ENCODE measurements at regions not wholly inside any gene's neighbourhood (a gene's known extent, or its start where the extent isn't known, plus 50 kb on each side); places are given as distances from the start of the nearest gene placed in this dataset.

DNA sequence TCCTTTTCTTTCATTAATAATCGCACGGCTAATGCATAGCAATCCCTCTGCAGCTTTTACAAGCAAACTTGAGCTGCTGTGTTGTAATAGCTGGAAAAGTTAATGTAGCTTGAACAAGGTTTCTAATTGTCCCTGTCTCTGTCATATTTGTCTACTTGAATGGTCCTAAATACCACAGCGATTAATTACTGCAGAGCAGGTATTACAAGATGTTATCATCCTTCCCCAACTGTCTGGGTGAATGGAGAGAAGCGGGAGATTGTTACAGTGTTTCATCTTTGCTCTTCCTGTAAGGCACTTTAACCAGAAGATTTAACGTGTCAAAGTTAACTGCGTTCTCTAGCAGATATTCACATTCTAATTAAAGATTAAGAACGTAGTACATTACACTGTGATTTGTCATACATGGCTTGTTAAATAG is 422.2 kb upstream of the POU3F3 start:
- no peak for DNase-seq (ENCODE audit: low read depth in 3 of 3, low spot score in 2 of 3)

GRCh38 chr2:104432401-104432800 is 421.5 kb upstream of the POU3F3 start:
- no peak for DNase-seq (ENCODE audit: low read depth in 3 of 3, low spot score in 2 of 3)

DNA sequence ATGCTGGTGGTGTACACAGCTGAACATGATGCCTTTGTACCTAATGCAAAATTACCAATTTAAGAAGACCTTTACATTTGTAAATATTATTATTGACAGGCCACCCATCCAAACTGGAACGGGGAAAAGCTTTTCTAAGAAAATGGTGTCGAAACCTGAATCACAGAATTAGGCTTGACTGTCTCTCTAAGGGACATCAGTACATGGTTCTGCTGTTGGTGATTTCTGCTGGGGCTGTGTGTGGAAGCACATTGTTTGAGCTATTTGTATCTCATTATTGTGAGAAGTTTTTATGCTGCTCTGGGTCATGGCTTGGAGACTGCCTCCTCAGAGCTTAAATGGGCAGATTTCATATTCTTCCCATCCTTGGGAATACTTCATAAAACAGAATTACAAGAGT is 420.9 kb upstream of the POU3F3 start:
- no peak for DNase-seq (ENCODE audit: low read depth in 3 of 3, low spot score in 2 of 3)

DNA sequence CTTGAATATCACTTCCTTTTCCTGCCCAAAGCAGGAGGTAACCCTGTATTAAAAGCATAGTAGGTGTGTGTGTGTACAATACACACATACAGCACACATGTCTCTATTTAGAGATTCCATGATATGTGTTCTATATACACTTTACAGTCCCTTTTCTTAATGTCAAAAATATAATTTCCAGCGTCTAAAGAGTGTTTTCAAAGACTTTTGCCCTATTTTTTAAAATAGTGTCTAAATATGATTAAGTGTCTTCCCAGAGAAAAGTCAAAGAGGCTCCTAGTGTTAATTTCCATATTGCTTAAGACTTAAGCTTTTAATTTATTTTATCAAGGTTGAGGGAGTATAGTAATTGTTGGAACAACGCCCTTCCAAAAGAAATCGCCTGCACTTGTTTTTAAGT is 420.3 kb upstream of the POU3F3 start:
- DNase-seq (ENCODE audit: low read depth in 3 of 3, low spot score in 2 of 3), result no peak

DNA sequence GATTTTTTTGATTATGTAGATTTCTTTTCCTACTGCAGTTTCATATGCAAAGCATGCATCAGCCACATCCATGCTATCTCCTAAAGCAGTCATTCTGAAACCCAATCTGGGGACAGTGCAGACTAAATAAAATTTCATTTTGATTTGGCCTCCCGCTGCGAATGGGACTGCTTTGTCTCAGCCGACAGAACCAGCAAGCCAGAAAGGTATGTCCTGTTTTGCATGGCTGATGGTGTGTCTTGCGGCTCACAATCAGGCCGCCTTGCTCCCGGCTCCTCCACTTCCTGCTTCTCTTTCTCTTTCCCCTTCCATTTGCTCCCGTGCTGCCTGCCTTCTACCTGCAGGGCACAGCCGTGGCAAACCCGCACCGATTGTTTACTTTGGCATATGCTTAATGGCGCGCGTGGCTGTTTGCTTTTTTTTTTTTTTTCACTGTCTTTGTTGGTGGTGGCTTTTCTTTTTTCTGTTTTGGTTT is 419.6 kb upstream of the POU3F3 start:
- no peak for DNase-seq (ENCODE audit: low read depth in 3 of 3, low spot score in 2 of 3)

DNA sequence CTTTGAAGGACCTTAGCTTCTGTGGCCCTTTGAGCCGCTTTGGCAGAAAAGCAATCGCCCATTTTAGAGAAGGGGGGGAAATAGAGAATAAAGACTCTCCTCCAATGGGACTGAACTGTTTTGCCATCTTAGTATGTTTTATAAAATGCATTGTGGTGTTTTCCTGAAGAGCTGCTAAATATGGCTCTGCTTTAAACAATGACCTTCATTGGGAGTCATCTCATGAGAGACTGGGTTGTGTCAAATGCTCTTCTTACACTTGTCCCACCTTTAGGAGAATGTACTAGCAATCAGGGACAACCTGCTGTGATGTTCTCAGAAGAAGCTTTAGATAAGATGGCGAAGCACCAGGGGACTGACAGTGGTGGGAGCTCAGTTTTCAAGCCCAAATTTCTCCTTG is 418.9 kb upstream of the POU3F3 start:
- no peak for DNase-seq (ENCODE audit: low read depth in 3 of 3, low spot score in 2 of 3)

- DNase-seq (ENCODE audit: low read depth in 3 of 3, low spot score in 2 of 3), result no peak
Measured at GRCh38 chr2:104438481-104438880, 415.4 kb upstream of the POU3F3 start.

DNA sequence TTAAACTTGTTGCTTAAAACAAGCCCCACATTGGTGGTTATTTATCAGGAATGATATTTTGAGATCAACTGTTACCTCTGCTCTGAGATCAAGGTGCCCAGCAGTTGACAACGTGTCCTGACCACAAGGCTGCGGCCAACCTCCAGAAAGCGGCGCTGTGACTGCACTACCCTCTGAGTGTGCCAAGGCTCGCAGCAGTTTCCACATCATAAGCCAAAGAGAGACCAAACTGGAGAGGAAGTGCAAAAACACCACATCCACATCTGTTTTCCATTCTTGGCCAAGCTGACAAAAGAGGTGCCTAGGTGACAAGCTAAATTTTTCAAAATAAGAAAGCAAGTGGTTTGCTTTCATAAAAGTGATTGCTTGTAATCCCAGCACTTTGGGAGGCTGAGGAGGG is 410.8 kb upstream of the POU3F3 start:
- no peak for DNase-seq (ENCODE audit: low read depth in 3 of 3, low spot score in 2 of 3)

- DNase-seq (ENCODE audit: low read depth in 3 of 3, low spot score in 2 of 3), result no peak
Measured at GRCh38 chr2:104444392-104444791, 409.5 kb upstream of the POU3F3 start.

DNA sequence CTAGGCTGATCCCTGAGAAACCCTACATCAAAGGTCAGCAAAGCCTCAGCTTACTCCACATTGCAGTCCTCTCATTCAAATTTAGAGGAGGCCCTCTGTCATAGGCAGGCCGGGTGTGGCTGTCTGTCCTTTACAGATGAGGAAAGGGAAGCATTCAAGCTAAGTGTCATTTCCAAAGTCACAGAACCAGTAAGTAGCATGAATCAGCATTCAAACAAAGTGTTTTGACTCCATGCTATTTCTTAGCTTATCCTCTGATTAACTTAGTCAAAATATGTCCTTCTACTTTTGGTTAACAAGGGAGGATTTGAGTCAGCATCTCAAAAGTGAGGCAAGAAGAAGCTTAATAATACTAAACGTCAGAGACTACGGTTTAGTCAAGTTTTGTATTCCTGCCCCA is 409.0 kb upstream of the POU3F3 start:
- no peak for DNase-seq (ENCODE audit: low read depth in 3 of 3, low spot score in 2 of 3)

GRCh38 chr2:104447831-104448434 is 406.0 kb upstream of the POU3F3 start:
- DNase-seq (ENCODE audit: low read depth in 3 of 3, low spot score in 2 of 3), result no peak

- DNase-seq (ENCODE audit: low read depth in 3 of 3, low spot score in 2 of 3), result no peak
Measured at GRCh38 chr2:104448661-104449440, 405.1 kb upstream of the POU3F3 start.

DNA sequence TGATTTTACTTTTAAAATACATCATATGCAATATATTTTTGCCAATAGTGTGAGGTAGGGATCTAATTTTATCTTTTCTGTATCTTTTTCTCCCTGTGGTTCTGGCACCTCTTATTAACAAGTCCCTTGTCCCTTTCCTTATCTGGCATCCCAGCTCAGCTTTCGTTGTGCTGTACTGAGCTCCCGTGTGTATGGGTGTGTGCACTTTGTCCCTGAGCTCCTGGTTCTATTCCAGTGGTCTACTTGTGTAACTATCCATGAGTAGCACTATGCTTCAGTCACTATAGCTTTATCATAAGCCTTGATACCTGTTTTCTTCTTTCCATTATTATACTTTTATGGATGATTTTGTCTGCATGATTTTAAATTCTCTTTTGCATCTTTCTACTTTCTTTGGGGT is 401.4 kb upstream of the POU3F3 start:
- DNase-seq (ENCODE audit: low read depth in 3 of 3, low spot score in 2 of 3), result no peak

DNA sequence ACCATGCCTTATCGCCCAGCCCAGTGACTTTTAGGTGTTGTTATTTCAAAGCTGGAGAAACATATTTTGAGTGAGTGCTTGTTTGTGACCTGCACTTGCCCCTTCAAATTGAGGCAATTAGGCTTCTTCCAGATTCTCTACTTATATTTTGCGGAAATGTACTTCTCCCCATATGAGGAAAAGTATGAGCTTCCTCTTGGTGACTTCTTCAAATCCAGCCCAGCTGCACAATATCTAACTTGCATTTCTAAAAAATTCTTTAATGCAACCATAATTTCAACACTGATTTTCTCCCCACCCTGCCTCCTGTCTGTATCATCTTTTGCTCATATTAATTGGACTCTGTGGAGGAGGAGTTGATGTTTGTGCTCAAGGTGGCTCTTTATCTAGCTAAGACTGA is 391.2 kb upstream of the POU3F3 start:
- DNase-seq (ENCODE audit: low read depth in 3 of 3, low spot score in 2 of 3), result no peak

GRCh38 chr2:104465981-104466380 is 387.9 kb upstream of the POU3F3 start:
- DNase-seq (ENCODE audit: low read depth in 3 of 3, low spot score in 2 of 3), result no peak

- DNase-seq (ENCODE audit: low read depth in 3 of 3, low spot score in 2 of 3), result no peak
Measured at GRCh38 chr2:104468846-104469245, 385.1 kb upstream of the POU3F3 start.

GRCh38 chr2:104472076-104472475 is 381.8 kb upstream of the POU3F3 start:
- DNase-seq (ENCODE audit: low read depth in 3 of 3, low spot score in 2 of 3), result no peak

DNA sequence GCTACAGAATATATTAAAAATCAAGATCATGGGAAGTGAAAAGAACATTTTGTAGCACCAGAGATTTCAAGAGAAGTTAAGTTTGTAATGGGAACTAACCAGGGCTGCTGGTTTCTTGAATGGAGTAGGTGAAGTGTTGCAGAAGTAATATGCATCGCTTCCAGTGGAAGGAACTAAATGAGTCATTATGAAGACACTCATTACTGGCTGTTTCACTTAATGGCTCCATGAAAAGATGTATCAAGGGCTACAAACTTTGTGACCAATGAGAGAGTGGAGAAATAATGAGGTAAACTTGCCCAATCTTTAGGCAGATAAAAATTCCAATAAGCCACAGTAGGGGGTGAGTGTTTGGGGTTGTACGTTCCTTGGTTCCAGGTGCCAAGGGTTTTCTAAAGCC is 380.4 kb upstream of the POU3F3 start:
- no peak for DNase-seq (ENCODE audit: low read depth in 3 of 3, low spot score in 2 of 3)

DNA sequence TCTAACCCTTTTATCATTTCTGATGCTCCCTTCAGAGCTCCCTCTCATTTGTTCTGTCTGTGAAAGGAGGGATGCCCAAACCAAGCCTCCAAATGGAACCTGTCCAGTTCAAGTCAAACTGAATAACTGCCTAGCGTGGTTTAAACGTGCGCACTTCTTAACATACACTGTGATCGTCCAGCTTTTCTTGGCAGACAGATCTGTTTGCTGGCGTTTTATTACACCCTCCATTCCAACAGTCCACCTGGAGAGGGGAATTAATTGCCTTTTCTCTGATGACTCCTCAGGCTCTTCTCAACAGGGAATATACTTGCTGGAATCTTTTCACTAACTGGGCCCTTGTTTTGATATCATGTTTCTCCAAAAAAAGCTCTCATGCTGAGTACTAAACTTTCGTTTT is 379.2 kb upstream of the POU3F3 start:
- no peak for DNase-seq (ENCODE audit: low read depth in 3 of 3, low spot score in 2 of 3)

DNA sequence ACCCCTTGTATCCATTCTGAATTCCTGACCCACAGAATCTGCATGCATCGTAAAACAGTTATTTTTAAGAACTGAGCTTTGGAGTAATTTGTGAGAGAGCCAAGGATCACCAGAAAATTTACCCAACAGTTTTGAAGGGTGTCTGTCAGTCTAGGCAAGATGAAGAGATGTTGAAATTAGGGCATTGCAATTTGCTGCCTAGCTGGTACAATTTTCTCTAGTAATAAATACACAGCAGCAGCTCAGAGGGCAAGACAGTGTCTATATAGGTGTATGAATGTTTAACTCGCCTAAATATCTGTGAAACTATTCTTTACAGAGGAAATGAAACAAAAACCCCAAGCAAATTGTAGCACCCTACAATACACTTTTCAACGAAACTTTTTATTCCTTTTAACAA is 377.8 kb upstream of the POU3F3 start:
- no peak for DNase-seq (ENCODE audit: low read depth in 3 of 3, low spot score in 2 of 3)

DNA sequence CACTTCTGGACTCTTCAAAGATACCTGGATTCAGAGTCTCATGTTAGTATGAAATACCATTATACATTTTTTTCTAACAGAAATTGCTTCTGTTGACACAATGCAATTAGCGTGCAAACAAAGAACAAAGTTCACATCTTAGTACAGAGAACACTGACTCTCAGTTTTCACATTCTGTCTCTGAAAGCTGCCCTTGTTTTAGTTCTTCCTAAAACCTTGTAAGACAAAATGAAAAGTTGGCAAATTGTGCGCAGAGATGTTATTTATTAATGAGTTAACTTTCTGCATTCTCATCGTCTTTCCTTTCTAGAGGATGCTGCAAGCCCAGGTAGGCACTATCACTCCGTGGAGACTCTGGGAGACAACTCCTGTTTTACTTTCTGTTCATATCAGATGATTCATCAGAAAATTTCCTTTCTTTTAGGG is 377.3 kb upstream of the POU3F3 start:
- DNase-seq (ENCODE audit: low read depth in 3 of 3, low spot score in 2 of 3), result no peak

GRCh38 chr2:104481341-104481740 is 372.6 kb upstream of the POU3F3 start:
- no peak for DNase-seq (ENCODE audit: low read depth in 3 of 3, low spot score in 2 of 3)

Data from right renal cortex interstitium (tissue), 3 donors.